ENCODE measurements at regions not wholly inside any gene's neighbourhood (a gene's known extent, or its start where the extent isn't known, plus 50 kb on each side); places are given as distances from the start of the nearest gene placed in this dataset.
"Not testable (repeated sequence)": the region's sequence is repeated elsewhere in the genome, so short reads cannot be mapped to it uniquely, and the experiment has no call there.

- H3K79me1 ChIP-seq (ENCODE audit: low read length): peaks cover 2% of the 10 kb centered on the region
- no peak overlapping the region for H2AK5ac ChIP-seq (ENCODE audit: low read length)
- peaks cover 5 to 6% of the 10 kb centered on the region in 2 experiments for H3K4me1 ChIP-seq (ENCODE audit: control insufficient read depth in 1 of 2, insufficient read depth in 2 of 2, low read length in 2 of 2)
- peaks cover 1% of the 10 kb centered on the region for H3K9me3 ChIP-seq (ENCODE audit: insufficient read depth, low read depth, low read length)
- H4K8ac ChIP-seq (ENCODE audit: low read depth, low read length): peak overlapping the region; percentile 17
- no peak overlapping the region for H3K27ac ChIP-seq (ENCODE audit: low read depth, low read length)
- no peak overlapping the region for H2BK5ac ChIP-seq (ENCODE audit: low read depth, low read length, poor library complexity)
- H3K36me3 ChIP-seq (ENCODE audit: control insufficient read depth in 1 of 2, insufficient read depth in 2 of 2, low read length in 2 of 2): no peaks in the 10 kb centered on the region
- no peak for DNase-seq
- no peak overlapping the region for H4K12ac ChIP-seq (ENCODE audit: low read depth, low read length)
- H3K79me2 ChIP-seq (ENCODE audit: control insufficient read depth, insufficient read depth, low read length, poor library complexity): no peaks in the 10 kb centered on the region
- H3K18ac ChIP-seq (ENCODE audit: low read length): no peak overlapping the region
- no peak overlapping the region for H3K14ac ChIP-seq (ENCODE audit: low read length)
- no peaks in the 10 kb centered on the region for H3K27me3 ChIP-seq (ENCODE audit: insufficient read depth, low read length)
- no CpG with 5 or more reads among the region's 3 CpGs for WGBS (ENCODE audit: extremely low coverage, insufficient coverage, insufficient read length)
- H2BK120ac ChIP-seq (ENCODE audit: insufficient read depth, low read length, poor library complexity): peak overlapping the region; percentile 8
- no peak overlapping the region for H2AFZ ChIP-seq (ENCODE audit: insufficient read depth, low read length, poor library complexity)
- no peak overlapping the region for H3K4me3 ChIP-seq (ENCODE audit: low read depth, low read length)
- H3K9ac ChIP-seq (ENCODE audit: low read length): no peak overlapping the region
- H3K4ac ChIP-seq (ENCODE audit: low read depth, low read length): no peak overlapping the region
- no peak overlapping the region for H3K23ac ChIP-seq (ENCODE audit: low read length)
- peak overlapping the region; percentile 79 for H2BK12ac ChIP-seq (ENCODE audit: low read length)
- H3K4me2 ChIP-seq (ENCODE audit: low read length): no peak overlapping the region
- no peak overlapping the region for H4K91ac ChIP-seq (ENCODE audit: low read depth, low read length)
Observed at GRCh38 chr16:79988089-79988488, 387.6 kb upstream of the MAF start.

GRCh38 chr16:79986352-79986751, 385.8 kb upstream of the MAF start:
- Histone ChIP-seq H3K79me2 (ENCODE audit: control insufficient read depth, insufficient read depth, low read length, poor library complexity) (no peaks in the 10 kb centered on the region), H3K4me3 (ENCODE audit: low read depth, low read length) (no peak overlapping the region), H3K4ac (ENCODE audit: low read depth, low read length) (no peak overlapping the region), H3K4me2 (ENCODE audit: low read length) (no peak overlapping the region), H3K9ac (ENCODE audit: low read length) (no peak overlapping the region), H4K91ac (ENCODE audit: low read depth, low read length) (no peak overlapping the region), H3K14ac (ENCODE audit: low read length) (no peak overlapping the region), H3K9me3 (ENCODE audit: insufficient read depth, low read depth, low read length) (no peaks in the 10 kb centered on the region), H2AK5ac (ENCODE audit: low read length) (no peak overlapping the region), H2AFZ (ENCODE audit: insufficient read depth, low read length, poor library complexity) (no peak overlapping the region), H3K27me3 (ENCODE audit: insufficient read depth, low read length) (no peaks in the 10 kb centered on the region), H3K27ac (ENCODE audit: low read depth, low read length) (no peak overlapping the region), H2BK5ac (ENCODE audit: low read depth, low read length, poor library complexity) (no peak overlapping the region), H3K18ac (ENCODE audit: low read length) (no peak overlapping the region), H2BK120ac (ENCODE audit: insufficient read depth, low read length, poor library complexity) (no peak overlapping the region), H3K36me3 (ENCODE audit: control insufficient read depth in 1 of 2, insufficient read depth in 2 of 2, low read length in 2 of 2) (no peaks in the 10 kb centered on the region), H3K4me1 (ENCODE audit: control insufficient read depth in 1 of 2, insufficient read depth in 2 of 2, low read length in 2 of 2) (peaks cover 5 to 6% of the 10 kb centered on the region in 2 experiments), H3K79me1 (ENCODE audit: low read length) (peaks cover 2% of the 10 kb centered on the region), H2BK12ac (ENCODE audit: low read length) (no peak overlapping the region), H4K8ac (ENCODE audit: low read depth, low read length) (no peak overlapping the region), H3K23ac (ENCODE audit: low read length) (no peak overlapping the region), H4K12ac (ENCODE audit: low read depth, low read length) (no peak overlapping the region)
- no peak for DNase-seq
- no CpG with 5 or more reads among the region's 4 CpGs for whole genome bisulfite sequencing (ENCODE audit: extremely low coverage, insufficient coverage, insufficient read length)

DNA sequence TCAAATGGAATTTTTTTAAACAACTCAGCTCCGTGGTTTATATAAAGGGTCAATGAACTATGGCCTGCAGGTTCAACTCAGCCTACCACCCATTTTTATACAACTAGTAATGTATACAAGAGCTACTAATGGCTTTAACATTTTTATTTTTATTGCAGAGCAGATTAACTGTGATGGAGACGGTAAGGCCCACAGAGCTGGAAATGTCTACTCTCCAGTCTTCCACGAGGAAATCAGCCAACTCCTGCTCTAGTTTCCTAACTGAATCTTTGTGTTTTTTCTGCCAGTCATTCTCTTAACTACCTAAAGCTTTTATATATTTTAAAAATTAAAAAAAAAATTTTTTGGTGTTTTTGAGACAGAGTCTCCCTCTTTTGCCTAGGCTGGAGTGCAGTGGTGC, 385.1 kb upstream of the MAF start:
- no peaks in the 10 kb centered on the region for H3K36me3 ChIP-seq (ENCODE audit: control insufficient read depth in 1 of 2, insufficient read depth in 2 of 2, low read length in 2 of 2)
- no peak overlapping the region for H3K4me3 ChIP-seq (ENCODE audit: low read depth, low read length)
- no peak overlapping the region for H4K91ac ChIP-seq (ENCODE audit: low read depth, low read length)
- no peak overlapping the region for H3K14ac ChIP-seq (ENCODE audit: low read length)
- H2BK120ac ChIP-seq (ENCODE audit: insufficient read depth, low read length, poor library complexity): no peak overlapping the region
- no peaks in the 10 kb centered on the region for H3K79me2 ChIP-seq (ENCODE audit: control insufficient read depth, insufficient read depth, low read length, poor library complexity)
- H3K27me3 ChIP-seq (ENCODE audit: insufficient read depth, low read length): no peaks in the 10 kb centered on the region
- no peak overlapping the region for H3K4ac ChIP-seq (ENCODE audit: low read depth, low read length)
- H3K9me3 ChIP-seq (ENCODE audit: insufficient read depth, low read depth, low read length): no peaks in the 10 kb centered on the region
- no peak overlapping the region for H4K12ac ChIP-seq (ENCODE audit: low read depth, low read length)
- DNase-seq: no peak
- peaks cover 2% of the 10 kb centered on the region for H3K79me1 ChIP-seq (ENCODE audit: low read length)
- H3K18ac ChIP-seq (ENCODE audit: low read length): no peak overlapping the region
- H4K8ac ChIP-seq (ENCODE audit: low read depth, low read length): no peak overlapping the region
- WGBS (ENCODE audit: extremely low coverage, insufficient coverage, insufficient read length): no CpG with 5 or more reads among the region's 3 CpGs
- H3K4me2 ChIP-seq (ENCODE audit: low read length): no peak overlapping the region
- no peak overlapping the region for H2AK5ac ChIP-seq (ENCODE audit: low read length)
- no peak overlapping the region for H2BK12ac ChIP-seq (ENCODE audit: low read length)
- peaks cover 5 to 6% of the 10 kb centered on the region in 2 experiments for H3K4me1 ChIP-seq (ENCODE audit: control insufficient read depth in 1 of 2, insufficient read depth in 2 of 2, low read length in 2 of 2)
- H3K27ac ChIP-seq (ENCODE audit: low read depth, low read length): no peak overlapping the region
- no peak overlapping the region for H3K23ac ChIP-seq (ENCODE audit: low read length)
- H2BK5ac ChIP-seq (ENCODE audit: low read depth, low read length, poor library complexity): no peak overlapping the region
- H3K9ac ChIP-seq (ENCODE audit: low read length): no peak overlapping the region
- H2AFZ ChIP-seq (ENCODE audit: insufficient read depth, low read length, poor library complexity): no peak overlapping the region

DNA sequence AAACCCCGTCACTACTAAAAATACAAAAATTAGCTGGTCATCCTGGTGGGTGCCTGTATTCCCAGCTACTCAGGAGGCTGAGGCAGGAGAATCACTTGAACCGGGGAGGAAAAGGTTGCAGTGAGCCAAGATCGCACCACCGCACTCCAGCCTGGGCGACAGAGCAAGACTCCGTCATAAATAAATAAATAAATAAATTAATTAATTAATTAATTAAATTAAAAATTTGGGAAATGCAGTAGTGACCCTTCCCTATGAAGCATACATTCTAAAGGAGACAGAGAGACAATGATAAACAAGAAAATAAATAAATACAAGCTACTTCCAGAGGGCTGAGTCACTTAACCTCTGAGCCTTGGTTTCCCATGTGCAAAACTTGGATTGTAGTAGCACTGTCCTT, 383.6 kb upstream of the MAF start:
- H2BK5ac ChIP-seq (ENCODE audit: low read depth, low read length, poor library complexity); H3K4me1 ChIP-seq (ENCODE audit: control insufficient read depth in 1 of 2, insufficient read depth in 2 of 2, low read length in 2 of 2); H3K36me3 ChIP-seq (ENCODE audit: control insufficient read depth in 1 of 2, insufficient read depth in 2 of 2, low read length in 2 of 2); H4K12ac ChIP-seq (ENCODE audit: low read depth, low read length); DNase-seq; H3K9ac ChIP-seq (ENCODE audit: low read length); H3K4me3 ChIP-seq (ENCODE audit: low read depth, low read length); H3K4ac ChIP-seq (ENCODE audit: low read depth, low read length); H3K79me2 ChIP-seq (ENCODE audit: control insufficient read depth, insufficient read depth, low read length, poor library complexity); H3K23ac ChIP-seq (ENCODE audit: low read length); H2BK12ac ChIP-seq (ENCODE audit: low read length); H2AFZ ChIP-seq (ENCODE audit: insufficient read depth, low read length, poor library complexity); H3K27ac ChIP-seq (ENCODE audit: low read depth, low read length); H3K14ac ChIP-seq (ENCODE audit: low read length); H3K4me2 ChIP-seq (ENCODE audit: low read length); H4K8ac ChIP-seq (ENCODE audit: low read depth, low read length); H3K79me1 ChIP-seq (ENCODE audit: low read length); H2BK120ac ChIP-seq (ENCODE audit: insufficient read depth, low read length, poor library complexity); H3K27me3 ChIP-seq (ENCODE audit: insufficient read depth, low read length); H4K91ac ChIP-seq (ENCODE audit: low read depth, low read length); H3K9me3 ChIP-seq (ENCODE audit: insufficient read depth, low read depth, low read length); H3K18ac ChIP-seq (ENCODE audit: low read length); H2AK5ac ChIP-seq (ENCODE audit: low read length): not testable (repeated sequence)
- WGBS (ENCODE audit: extremely low coverage, insufficient coverage, insufficient read length): no CpG with 5 or more reads among the region's 6 CpGs

Data from trophoblast cell (in vitro differentiated cells and primary cell).